SK-N-SH (cell line): ENCODE measurements at regions not wholly inside any gene's neighbourhood (a gene's known extent, or its start where the extent isn't known, plus 50 kb on each side); places are given as distances from the start of the nearest gene placed in this dataset.

Source experiments
- CTCF ChIA-PET: fragments of 300-600, 350-600 bp; formaldehyde crosslinking; extraction: SDS; loops from one replicate; lab custom pipeline; 2021; lab: Yijun Ruan, JAX
- POLR2A ChIA-PET: fragments of 350-600 bp; sonication (Branson Sonifier 250); formaldehyde crosslinking; extraction: SDS; loops from one replicate; lab custom pipeline; 2020; ENCODE audit warnings: antibody characterized with exemption, inconsistent platforms; lab: Yijun Ruan, JAX
- DNase-seq: peaks from one replicate; pipeline ENCODE4 v3.0.0; 2012
- H2AFZ ChIP-seq: fragments of 200-600 bp; sonication (generic); 2 replicates; pipeline ENCODE4 v1.8.1; 2016; ENCODE audit warnings: antibody characterized with exemption, mild to moderate bottlenecking, low read depth
- H3F3A ChIP-seq: fragments of 200-600 bp; sonication (generic); replicated peaks from 2 replicates; pipeline ENCODE3; 2016; ENCODE audit warnings: antibody characterized with exemption, mild to moderate bottlenecking; ENCODE audit not compliant: insufficient read depth
- H3K27ac ChIP-seq, 2 experiments: fragments of 200-500 bp in 1 of 2; fragments of 200-600 bp in 1 of 2; sonication (Bioruptor generic) in 1 of 2; sonication (generic), shearing (Covaris generic) in 1 of 2; 2 replicates each; pipeline versions ENCODE4 v1.5.1 to v1.6.1; 2014 to 2016; ENCODE audit warnings: low read depth in 2 of 2, inconsistent platforms in 1 of 2, low read length in 1 of 2, mild to moderate bottlenecking in 1 of 2, mixed read lengths in 1 of 2
- H3K27me3 ChIP-seq: fragments of 200-600 bp; sonication (generic), shearing (Covaris generic); 2 replicates; pipeline ENCODE4 v1.6.1; 2016; ENCODE audit warnings: mixed run types; ENCODE audit not compliant: insufficient read depth
- H3K36me3 ChIP-seq, 2 experiments: fragments of 200-500 bp in 1 of 2; fragments of 200-600 bp in 1 of 2; sonication (Bioruptor generic) in 1 of 2; sonication (generic) in 1 of 2; replicated peaks in 1 of 2; 2 replicates each; pipeline versions ENCODE3 to v1.5.1; 2014 to 2016; ENCODE audit warnings: low read length in 1 of 2, mild to moderate bottlenecking in 1 of 2; ENCODE audit not compliant: insufficient read depth in 2 of 2, control insufficient read depth in 1 of 2
- H3K4me1 ChIP-seq, 2 experiments: fragments of 200-500 bp in 1 of 2; fragments of 200-600 bp in 1 of 2; sonication (Bioruptor generic) in 1 of 2; sonication (generic), shearing (Covaris generic) in 1 of 2; 2 replicates each; pipeline versions ENCODE4 v1.5.1 to v1.6.1; 2014 to 2016; ENCODE audit warnings: low read depth in 1 of 2, low read length in 1 of 2, mixed run types in 1 of 2; ENCODE audit not compliant: insufficient read depth in 2 of 2, control insufficient read depth in 1 of 2
- H3K4me2 ChIP-seq: fragments of 200-600 bp; sonication (generic), shearing (Covaris generic); 2 replicates; pipeline ENCODE4 v1.6.1; 2017; ENCODE audit warnings: mixed run types
- H3K4me3 ChIP-seq, 2 experiments: fragments of 200-500 bp in 1 of 2; fragments of 200-600 bp in 1 of 2; sonication (Bioruptor generic) in 1 of 2; sonication (generic), shearing (Covaris generic) in 1 of 2; 2 replicates each; pipeline versions ENCODE4 v1.5.1 to v1.8.1; 2014 to 2016; ENCODE audit warnings: low read depth in 2 of 2, inconsistent platforms in 1 of 2, low read length in 1 of 2, mild to moderate bottlenecking in 1 of 2, mixed read lengths in 1 of 2, moderate library complexity in 1 of 2
- H3K79me2 ChIP-seq: fragments of 200-600 bp; sonication (generic); 2 replicates; pipeline ENCODE4 v1.8.1; 2017; ENCODE audit warnings: mild to moderate bottlenecking; ENCODE audit not compliant: insufficient read depth
- H3K9ac ChIP-seq: fragments of 200-600 bp; sonication (generic); 2 replicates; pipeline ENCODE4 v1.6.1; 2017; ENCODE audit warnings: mixed run types
- H3K9me2 ChIP-seq: fragments of 200-600 bp; sonication (generic); 2 replicates; pipeline ENCODE4 v1.6.1; 2017; ENCODE audit warnings: mixed run types
- H3K9me3 ChIP-seq: fragments of 200-600 bp; sonication (generic); 2 replicates; pipeline ENCODE4 v1.6.1; 2017; ENCODE audit warnings: mixed run types, mild to moderate bottlenecking, moderate library complexity
- H4K20me1 ChIP-seq: fragments of 200-600 bp; sonication (generic); 2 replicates; pipeline ENCODE4 v1.6.1; 2017; ENCODE audit warnings: mild to moderate bottlenecking, mixed run types; ENCODE audit not compliant: insufficient read depth
- CHD2 ChIP-seq: fragments of 150-350 bp; IDR thresholded peaks from 2 replicates; pipeline ENCODE4 v1.6.1; 2018; ENCODE audit warnings: low read length; ENCODE audit not compliant: partially characterized antibody
- ELF1 ChIP-seq: IDR thresholded peaks from 2 replicates; pipeline ENCODE4 v1.4.0; 2012
- FOXJ3 ChIP-seq: sonication (generic); formaldehyde crosslinking; IDR thresholded peaks from 2 replicates; pipeline ENCODE4 v1.5.1; 2020; ENCODE audit warnings: mild to moderate bottlenecking, missing genetic modification reagents
- FOXM1 ChIP-seq: IDR thresholded peaks from 2 replicates; pipeline ENCODE4 v1.4.0; 2012; ENCODE audit warnings: low read depth, mild to moderate bottlenecking
- GATA2 ChIP-seq: sonication (generic); formaldehyde crosslinking; IDR thresholded peaks from 2 replicates; pipeline ENCODE4 v1.5.0; 2020; ENCODE audit warnings: mild to moderate bottlenecking, missing genetic modification reagents
- MAX ChIP-seq: IDR thresholded peaks from 2 replicates; pipeline ENCODE4 v1.4.0; 2012; ENCODE audit warnings: low read depth
- MEF2A ChIP-seq: IDR thresholded peaks from 2 replicates; pipeline ENCODE4 v1.4.0; 2012; ENCODE audit warnings: low read depth, borderline replicate concordance
- NFIC ChIP-seq: IDR thresholded peaks from 2 replicates; pipeline ENCODE4 v1.4.0; 2012; ENCODE audit warnings: borderline replicate concordance
- PBX3 ChIP-seq: IDR thresholded peaks from 2 replicates; pipeline ENCODE4; 2012
- POLR2AphosphoS5 ChIP-seq: IDR thresholded peaks from 2 replicates; pipeline ENCODE4 v1.6.1; 2012; ENCODE audit warnings: low read depth, low read length
- RAD21 ChIP-seq: IDR thresholded peaks from 2 replicates; pipeline ENCODE4 v1.6.1; 2012; ENCODE audit warnings: mild to moderate bottlenecking, low read length
- RFX5 ChIP-seq: IDR thresholded peaks from 2 replicates; pipeline ENCODE4 v1.6.1; 2012; ENCODE audit warnings: mild to moderate bottlenecking, improper control_type of control experiment, low read length
- SIN3A ChIP-seq: IDR thresholded peaks from 2 replicates; pipeline ENCODE4 v1.6.1; 2012; ENCODE audit warnings: low read depth, mild to moderate bottlenecking, low read length, moderate library complexity, borderline replicate concordance
- SMC3 ChIP-seq: IDR thresholded peaks from 2 replicates; pipeline ENCODE4 v1.6.1; 2012; ENCODE audit warnings: low read depth, low read length, improper control_type of control experiment
- TAF1 ChIP-seq: IDR thresholded peaks from 2 replicates; pipeline ENCODE4 v1.6.1; 2012; ENCODE audit warnings: low read depth, mild to moderate bottlenecking, low read length, moderate library complexity, borderline replicate concordance
- TEAD4 ChIP-seq: IDR thresholded peaks from 2 replicates; pipeline ENCODE4 v1.4.0; 2012; ENCODE audit warnings: mild to moderate bottlenecking, borderline replicate concordance; ENCODE audit not compliant: insufficient read depth
- ZBTB33 ChIP-seq: IDR thresholded peaks from 2 replicates; pipeline ENCODE4 v1.4.0; 2012; ENCODE audit warnings: low read depth, borderline replicate concordance
- whole genome bisulfite sequencing: methylation state at CpG from one replicate; pipeline ENCODE4 v1.1.6; 2017; ENCODE audit warnings: low lambda C conversion rate; 5-methylcytosine and 5-hydroxymethylcytosine counted together

- TF ChIP-seq ZBTB33 = no peak
- no peak for TF ChIP-seq MAX
- no peak for TF ChIP-seq FOXM1
- TF ChIP-seq RFX5 = no peak
- TF ChIP-seq TEAD4 = no peak
- TF ChIP-seq POLR2AphosphoS5 = no peak
- TF ChIP-seq ELF1 = no peak
- no peak for TF ChIP-seq RAD21
- no peak for TF ChIP-seq PBX3
These were observed 801.0 kb downstream of the NR2F1-AS1 start (continued) for GRCh38 chr5:92780057-92780456.

GRCh38 chr5:92779536-92779935, 801.5 kb downstream of the NR2F1-AS1 start:
- Histone ChIP-seq H4K20me1 (no peaks in the 10 kb centered on the region), H3K4me3 (no peak overlapping the region), H3K4me1 (no peaks in the 10 kb centered on the region), H3K36me3 (no peaks in the 10 kb centered on the region), H3K27me3 (no peaks in the 10 kb centered on the region), H3K9ac (no peak overlapping the region), H3K27ac (no peak overlapping the region), H3F3A (no peaks in the 10 kb centered on the region), H3K9me3 (no peaks in the 10 kb centered on the region), H3K9me2 (no peaks in the 10 kb centered on the region), H3K79me2 (no peaks in the 10 kb centered on the region), H3K4me2 (no peak overlapping the region), H2AFZ (no peak overlapping the region)
- no peak for TF ChIP-seq NFIC
- no peak for DNase-seq
- ChIA-PET CTCF (interaction anchor here (0.6 to 1.1 kb wide), 2 partner anchors 9 to 68 kb away, joined by 3 read pairs; no protein-coding TSS in a partner anchor), POLR2A (no interaction called here)

GRCh38 chr5:92778261-92778660, 802.8 kb downstream of the NR2F1-AS1 start:
- Histone ChIP-seq H3F3A (no peaks in the 10 kb centered on the region), H3K9me2 (no peaks in the 10 kb centered on the region), H3K36me3 (no peaks in the 10 kb centered on the region), H4K20me1 (no peaks in the 10 kb centered on the region), H3K9me3 (no peaks in the 10 kb centered on the region), H3K9ac (no peak overlapping the region), H3K27me3 (no peaks in the 10 kb centered on the region), H2AFZ (no peak overlapping the region), H3K79me2 (no peaks in the 10 kb centered on the region), H3K4me3 (no peak overlapping the region), H3K4me1 (no peaks in the 10 kb centered on the region), H3K27ac (no peak overlapping the region), H3K4me2 (no peak overlapping the region)
- TF ChIP-seq FOXM1 = no peak
- no peak for TF ChIP-seq SMC3
- no peak for TF ChIP-seq SIN3A
- TF ChIP-seq TAF1 = no peak
- TF ChIP-seq FOXJ3 (CRISPR knock-in tag) = no peak
- no peak for TF ChIP-seq MEF2A
- no peak for TF ChIP-seq RFX5
- no peak for TF ChIP-seq CHD2
- no peak for TF ChIP-seq RAD21
- no peak for TF ChIP-seq POLR2AphosphoS5
- no peak for TF ChIP-seq TEAD4
- TF ChIP-seq GATA2 = no peak
- DNase-seq = no peak
- POLR2A ChIA-PET = no interaction called here
- CTCF ChIA-PET = no interaction called here
- 91% methylated on average over 3 of the region's 3 CpGs for WGBS
